Stimulated activated CD4-positive, alpha-beta T cell treated with anti-CD3 and anti-CD28 coated beads, Interleukin-2, amount 100 ng/mL, for 4 hours (primary cell): ENCODE measurements at regions not wholly inside any gene's neighbourhood (a gene's known extent, or its start where the extent isn't known, plus 50 kb on each side); places are given as distances from the start of the nearest gene placed in this dataset.

ENCODE experiments used
- DNase-seq: peaks from one replicate; pipeline ENCODE4 v3.0.0-alpha.2; 2020; ENCODE audit warnings: low read depth

GRCh38 chr3:109532257-109533216, 195.2 kb upstream of the DPPA4 start:
- no peak for DNase-seq

- DNase-seq, result no peak
Observed at GRCh38 chr3:109545746-109546145, 208.4 kb upstream of the DPPA4 start.

- DNase-seq, result no peak
Observed at GRCh38 chr3:109548192-109548938, 211.0 kb upstream of the DPPA4 start.

GRCh38 chr3:109553591-109554371, 216.4 kb upstream of the DPPA4 start:
- DNase-seq, result no peak

GRCh38 chr3:109559389-109559788, 222.0 kb upstream of the DPPA4 start:
- no peak for DNase-seq

GRCh38 chr3:109563149-109563548, 225.8 kb upstream of the DPPA4 start:
- DNase-seq, result no peak

GRCh38 chr3:109569135-109569846, 231.9 kb upstream of the DPPA4 start:
- DNase-seq, result no peak

GRCh38 chr3:109570408-109570807, 233.1 kb upstream of the DPPA4 start:
- no peak for DNase-seq

- DNase-seq, result no peak
Observed at GRCh38 chr3:109572301-109572700, 235.0 kb upstream of the DPPA4 start.

- no peak for DNase-seq
Observed at GRCh38 chr3:109596991-109597390, 259.6 kb upstream of the DPPA4 start.

- DNase-seq, result no peak
Observed at GRCh38 chr3:109597444-109597843, 260.1 kb upstream of the DPPA4 start.

- DNase-seq, result no peak
Observed at GRCh38 chr3:109607897-109608296, 270.6 kb upstream of the DPPA4 start.

- no peak for DNase-seq
Observed at GRCh38 chr3:109608574-109608973, 271.2 kb upstream of the DPPA4 start.

- DNase-seq, result no peak
Observed at GRCh38 chr3:109618766-109619378, 281.5 kb upstream of the DPPA4 start.

GRCh38 chr3:109631897-109632296, 294.6 kb upstream of the DPPA4 start:
- DNase-seq, result no peak

GRCh38 chr3:109640146-109640652, 302.9 kb upstream of the DPPA4 start:
- no peak for DNase-seq

GRCh38 chr3:109642025-109642424, 304.7 kb upstream of the DPPA4 start:
- no peak for DNase-seq

GRCh38 chr3:109643590-109643989, 306.2 kb upstream of the DPPA4 start:
- DNase-seq, result no peak

- DNase-seq, result no peak
Observed at GRCh38 chr3:109644332-109644731, 307.0 kb upstream of the DPPA4 start.

GRCh38 chr3:109644746-109645145, 307.4 kb upstream of the DPPA4 start:
- no peak for DNase-seq

GRCh38 chr3:109648027-109648426, 310.7 kb upstream of the DPPA4 start:
- DNase-seq, result no peak
